GM21367 (cell line): ENCODE measurements at regions not wholly inside any gene's neighbourhood (a gene's known extent, or its start where the extent isn't known, plus 50 kb on each side); places are given as distances from the start of the nearest gene placed in this dataset.

Experiments used
- ATAC-seq: cut with Tn5 transposase; IDR thresholded peaks from one replicate; pipeline ENCODE4 v1.9.1; 2021; ENCODE audit not compliant: unreplicated experiment

DNA sequence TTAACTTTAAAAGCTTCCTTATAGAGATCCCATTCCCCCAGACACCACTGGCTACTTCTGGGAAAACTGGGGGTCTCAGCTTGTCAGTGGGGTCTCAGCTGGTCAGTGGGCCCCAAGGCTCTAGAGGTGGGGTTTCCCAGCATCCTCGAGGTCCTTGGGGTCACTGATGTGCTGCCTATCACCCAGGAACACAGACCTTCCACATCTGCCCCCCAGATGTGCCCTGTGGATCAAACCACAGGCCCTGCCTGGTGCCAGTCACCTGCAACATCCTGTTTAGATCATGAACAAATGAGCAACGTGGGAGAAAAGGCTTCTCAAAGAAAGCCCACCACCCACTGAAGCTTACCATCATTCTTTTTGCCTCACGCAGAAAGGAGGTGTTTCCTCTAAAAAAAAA lies 165.6 kb upstream of the FSTL4 start:
- ATAC-seq: no peak

DNA sequence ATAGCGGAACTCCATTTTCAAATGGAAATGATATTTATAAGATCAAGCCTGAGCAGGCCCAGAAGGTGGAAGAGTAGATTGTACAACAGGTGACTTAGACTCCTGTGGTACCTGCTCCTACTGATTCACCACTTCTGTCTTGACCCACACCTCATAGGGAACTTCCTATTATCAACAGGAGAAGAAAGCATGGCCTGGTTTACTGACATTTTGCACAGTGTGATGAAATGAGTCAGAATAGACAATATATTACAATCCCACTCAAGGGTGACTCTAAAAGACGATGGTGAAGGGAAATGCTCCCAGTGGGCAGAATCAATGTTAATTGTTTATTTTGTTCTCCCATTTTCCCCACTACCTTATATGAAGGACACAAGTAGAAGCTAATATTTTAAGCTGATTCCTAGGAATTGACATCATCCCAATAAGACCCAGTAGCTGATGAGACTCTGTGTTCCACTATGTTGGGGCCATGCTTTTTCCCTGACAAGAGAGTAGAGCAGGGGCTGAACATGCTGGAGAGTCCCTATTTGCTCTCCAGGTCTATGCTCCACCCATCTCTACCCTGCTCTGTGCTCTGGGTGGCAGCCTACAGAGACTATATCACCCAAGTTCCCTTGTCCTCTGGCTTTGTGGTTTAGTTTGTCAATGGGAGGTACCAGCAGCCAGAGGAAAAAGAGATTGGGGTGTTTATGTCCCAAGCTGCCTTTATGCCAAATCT lies 163.4 kb upstream of the FSTL4 start:
- no peak for ATAC-seq

DNA sequence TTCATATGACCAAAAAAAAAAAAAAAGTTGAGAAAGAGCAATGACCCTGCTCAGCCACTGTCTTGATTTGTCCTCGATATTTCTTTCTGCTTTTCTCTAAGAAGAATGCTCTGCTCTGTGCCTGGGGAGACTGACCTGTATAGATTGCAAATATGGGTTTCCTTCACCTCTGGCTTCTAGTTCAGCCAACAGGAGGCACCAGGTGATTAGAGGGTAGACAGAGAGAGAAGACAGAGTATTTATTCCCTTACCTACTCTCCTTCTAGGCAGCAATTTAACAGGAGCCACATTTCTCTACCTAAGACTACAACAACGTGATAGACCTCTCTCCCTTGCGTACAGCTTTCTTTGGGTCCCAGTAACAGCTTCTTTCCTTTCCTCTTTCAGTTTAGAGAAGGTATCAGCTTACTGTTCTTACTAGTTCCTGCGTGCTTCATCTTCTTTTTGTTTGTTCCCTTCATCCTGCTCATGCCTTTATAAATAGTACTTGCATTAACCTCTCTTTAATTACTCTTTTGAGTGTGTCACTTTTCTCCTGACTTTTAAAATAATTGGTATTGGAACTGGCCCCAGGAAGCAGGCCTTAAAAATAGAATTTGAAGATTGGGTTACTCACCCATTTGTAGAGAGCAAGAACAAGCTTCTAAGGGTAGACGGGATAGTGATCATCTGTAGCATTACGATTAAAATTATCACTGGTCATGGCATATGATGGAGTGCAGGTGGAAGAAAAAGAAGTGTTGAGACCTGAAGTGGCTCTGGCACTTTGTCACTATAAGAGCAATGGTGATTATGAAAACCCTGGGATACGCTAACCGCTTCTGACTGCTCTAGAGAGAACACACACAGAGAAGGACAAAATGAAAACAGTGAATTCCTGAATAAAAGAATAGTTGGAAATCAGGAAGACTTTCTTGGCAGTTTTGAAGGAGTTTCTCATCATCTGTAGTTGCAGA lies 161.2 kb upstream of the FSTL4 start:
- no peak for ATAC-seq

DNA sequence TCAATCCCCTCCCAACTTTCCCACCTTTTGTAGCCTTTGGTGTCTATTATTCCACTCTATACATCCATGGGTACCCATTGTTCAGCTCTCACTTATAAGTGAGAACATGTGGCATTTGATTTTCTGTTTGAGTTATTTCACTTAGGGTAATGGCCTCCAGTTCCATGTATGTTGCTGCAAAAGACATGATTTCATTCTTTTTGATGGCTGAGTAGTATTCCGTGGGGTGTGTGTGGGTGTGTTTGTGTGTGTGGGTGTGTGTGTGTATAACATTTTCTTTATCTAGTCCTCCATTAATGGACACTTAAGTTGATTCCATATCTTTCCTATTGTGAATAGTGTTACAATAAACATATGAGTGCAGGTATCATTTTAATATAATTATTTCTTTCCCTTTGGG lies 157.5 kb upstream of the FSTL4 start:
- ATAC-seq: no peak

DNA sequence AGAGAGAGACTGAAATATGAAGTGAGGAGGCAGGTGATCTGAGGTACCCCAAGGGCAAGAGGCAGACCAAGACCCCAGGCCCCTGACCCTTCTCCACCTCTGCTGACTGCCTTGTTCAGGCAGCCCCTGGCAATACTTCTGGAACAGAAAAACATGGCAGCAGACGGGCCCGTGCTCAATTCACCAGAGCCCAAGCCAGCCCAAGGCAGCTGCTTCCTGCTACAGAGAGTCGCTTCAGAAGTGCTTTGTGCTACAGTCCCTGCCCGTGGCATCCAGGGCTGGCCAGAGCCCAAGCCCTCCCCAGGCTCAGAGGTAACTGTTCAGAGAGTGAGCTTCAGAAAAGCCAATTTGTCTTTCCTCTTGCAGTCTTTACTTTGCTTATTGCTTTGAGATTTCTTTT lies 151.4 kb upstream of the FSTL4 start:
- ATAC-seq: no peak

GRCh38 chr5:133761632-133762031 lies 149.3 kb upstream of the FSTL4 start:
- no peak for ATAC-seq

GRCh38 chr5:133760532-133760931 lies 148.2 kb upstream of the FSTL4 start:
- no peak for ATAC-seq

DNA sequence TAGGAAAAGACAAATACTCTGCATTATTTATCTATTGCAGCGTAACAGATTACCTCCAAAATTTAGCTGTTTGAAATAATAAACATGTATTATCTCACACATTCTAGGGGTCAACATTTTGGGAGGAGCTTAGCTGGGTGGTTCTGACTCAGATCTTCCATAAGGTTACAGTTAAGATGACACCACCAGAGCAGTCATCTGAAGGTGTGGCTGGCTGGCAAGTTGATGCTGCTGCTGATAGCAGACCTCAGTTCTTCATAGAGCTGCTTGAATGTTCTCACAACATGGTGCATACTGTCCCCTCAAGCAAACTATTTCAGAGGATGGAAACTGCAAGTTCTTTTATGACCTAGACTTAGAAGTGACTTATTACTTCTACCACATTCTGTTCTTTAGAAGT lies 146.3 kb upstream of the FSTL4 start:
- no peak for ATAC-seq

DNA sequence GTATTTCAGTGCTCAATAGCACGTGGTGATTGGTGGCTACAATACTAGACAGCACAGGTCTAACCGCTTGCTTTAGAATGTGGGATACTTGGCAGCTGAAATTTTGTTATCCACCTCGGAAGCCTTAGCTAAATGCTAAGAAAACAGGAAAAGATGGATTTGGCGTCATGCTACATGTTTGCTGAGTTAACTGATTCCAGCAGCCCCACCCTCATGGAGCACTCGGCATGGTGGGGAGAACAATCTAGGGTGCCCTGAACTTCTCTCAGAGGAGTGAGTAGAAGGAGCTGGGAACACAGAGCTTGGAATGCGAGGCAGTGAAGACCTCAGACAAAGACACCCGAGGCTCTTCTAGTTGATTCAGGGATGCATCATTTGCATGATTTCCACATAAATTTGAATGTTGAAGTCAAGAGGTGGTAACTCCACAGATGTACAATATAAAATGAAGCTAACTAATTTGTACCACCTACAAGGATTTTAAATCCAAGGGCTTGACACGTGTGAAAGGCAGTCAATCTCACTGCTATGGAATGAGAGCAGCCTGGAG lies 145.1 kb upstream of the FSTL4 start:
- ATAC-seq: no peak

GRCh38 chr5:133756756-133757155 lies 144.4 kb upstream of the FSTL4 start:
- no peak for ATAC-seq

DNA sequence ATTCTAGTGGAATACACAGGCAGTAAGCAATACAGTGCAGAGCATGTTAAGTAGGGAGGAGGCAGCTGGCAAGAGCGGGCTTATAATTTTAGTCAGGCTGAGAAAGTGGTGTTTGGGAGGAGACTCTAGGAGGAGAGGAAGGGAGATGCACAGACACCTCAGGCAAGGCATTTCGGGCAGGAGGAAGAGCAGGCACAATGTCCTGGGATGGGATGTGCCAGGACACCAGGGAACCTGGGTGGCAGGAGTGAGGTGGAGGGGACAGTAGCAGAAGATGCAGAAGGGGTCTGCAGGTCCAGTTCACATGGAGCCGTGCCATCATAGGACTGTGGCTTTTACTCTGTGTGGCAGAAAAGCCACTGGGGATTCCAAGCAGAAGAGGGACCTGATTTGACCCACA lies 143.7 kb upstream of the FSTL4 start:
- no peak for ATAC-seq

DNA sequence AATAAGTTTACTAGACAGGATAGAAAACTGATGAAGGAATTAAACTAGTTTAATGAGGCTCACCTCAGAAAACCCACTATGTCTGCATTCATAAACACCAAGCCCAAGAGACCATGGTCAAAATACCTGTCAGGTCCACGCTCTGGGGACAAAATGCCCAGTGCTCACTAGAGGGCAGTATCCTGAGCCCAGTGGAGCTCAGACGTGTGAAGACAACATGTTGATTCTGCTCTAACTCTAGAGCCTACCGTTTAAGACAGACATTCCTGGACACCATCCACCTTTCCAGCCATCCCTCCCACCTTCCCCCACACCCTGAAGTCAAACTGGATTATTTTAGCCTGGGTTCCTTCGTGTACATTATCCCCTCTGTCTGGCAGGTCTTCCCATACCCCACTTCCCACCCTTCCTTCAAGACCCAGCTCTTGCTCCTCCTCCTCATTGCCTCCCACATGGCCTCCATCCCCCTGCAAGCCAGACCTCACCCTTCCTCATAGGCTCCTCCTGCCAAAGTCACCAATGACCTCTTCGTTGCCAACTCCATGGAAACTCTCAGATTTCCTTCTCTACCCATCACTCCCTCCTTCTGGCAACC lies 142.3 kb upstream of the FSTL4 start:
- ATAC-seq: no peak

GRCh38 chr5:133753856-133754255 lies 141.5 kb upstream of the FSTL4 start:
- no peak for ATAC-seq

- no peak for ATAC-seq
Measured at GRCh38 chr5:133751846-133752245, 139.5 kb upstream of the FSTL4 start.

GRCh38 chr5:133751421-133751820 lies 139.1 kb upstream of the FSTL4 start:
- ATAC-seq: no peak

DNA sequence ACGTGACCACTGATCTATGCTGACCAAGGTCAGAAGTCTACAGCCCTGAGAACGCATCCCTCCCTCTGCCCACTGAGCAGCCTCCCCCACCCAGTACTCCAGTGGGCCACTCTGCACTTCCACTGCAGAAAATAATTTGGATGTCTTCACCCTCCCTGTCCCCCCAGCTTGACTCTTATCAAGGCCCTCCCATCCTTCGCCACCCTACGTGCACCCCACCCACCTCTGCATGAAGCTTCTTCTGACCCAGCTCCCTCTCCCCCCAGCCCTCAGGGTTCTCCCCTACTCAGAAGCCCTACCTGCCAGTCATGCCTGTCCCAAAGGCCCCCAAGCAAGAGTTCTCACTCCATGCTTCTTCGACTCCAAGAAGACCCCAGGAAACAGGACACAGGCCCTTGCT lies 138.5 kb upstream of the FSTL4 start:
- ATAC-seq: no peak

GRCh38 chr5:133750356-133750755 lies 138.0 kb upstream of the FSTL4 start:
- ATAC-seq: no peak

DNA sequence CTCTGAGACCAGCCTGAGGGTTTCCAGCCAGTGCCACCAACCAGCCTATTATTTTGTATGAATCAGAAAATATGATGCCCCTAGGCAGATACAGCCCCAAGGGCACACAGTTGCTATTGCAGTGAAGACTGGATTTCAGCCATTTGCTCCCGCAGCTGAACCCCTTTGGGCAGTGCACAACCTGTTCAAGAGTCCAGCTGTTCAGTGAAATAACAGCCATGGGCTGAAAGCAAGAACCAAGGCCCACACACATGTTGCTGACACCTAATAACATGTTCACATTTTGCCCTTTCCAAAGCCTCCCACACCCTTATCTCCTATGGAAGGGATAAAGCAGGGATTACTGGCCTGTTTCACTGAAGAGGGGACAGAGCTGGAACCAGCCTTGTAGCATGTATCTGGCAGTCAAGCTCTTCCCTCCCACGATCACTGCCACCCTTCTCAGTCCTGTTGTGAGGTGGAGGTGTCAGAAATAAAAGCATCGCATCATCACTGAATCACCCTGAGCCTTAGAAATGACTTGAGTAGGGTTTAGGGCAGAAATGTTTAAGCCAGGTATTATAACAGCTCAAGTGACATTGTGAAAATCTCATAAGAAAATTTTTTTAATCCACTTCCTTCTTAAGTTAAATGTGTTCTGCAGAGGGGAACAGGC lies 137.1 kb upstream of the FSTL4 start:
- no peak for ATAC-seq

- no peak for ATAC-seq
Measured at GRCh38 chr5:133746834-133747233, 134.5 kb upstream of the FSTL4 start.

GRCh38 chr5:133744960-133745308 lies 132.6 kb upstream of the FSTL4 start:
- no peak for ATAC-seq
